Loucy (cell line): ENCODE measurements at regions not wholly inside any gene's neighbourhood (a gene's known extent, or its start where the extent isn't known, plus 50 kb on each side); places are given as distances from the start of the nearest gene placed in this dataset.

Source experiments
- H2AFZ ChIP-seq: fragments of 200-600 bp; sonication (generic); 2 replicates; pipeline ENCODE4 v1.6.0; 2016; ENCODE audit warnings: antibody characterized with exemption, mild to moderate bottlenecking, low read length, moderate library complexity
- H3F3A ChIP-seq: fragments of 200-600 bp; 2 replicates; pipeline ENCODE4 v1.6.0; 2016; ENCODE audit warnings: antibody characterized with exemption, low read depth, mild to moderate bottlenecking
- H3K27me3 ChIP-seq: fragments of 200-600 bp; sonication (generic); 2 replicates; pipeline ENCODE4 v1.6.1; 2014; ENCODE audit warnings: low read length, mild to moderate bottlenecking; ENCODE audit not compliant: insufficient read depth, poor library complexity, severe bottlenecking
- H3K36me3 ChIP-seq: fragments of 200-600 bp; sonication (generic); 2 replicates; pipeline ENCODE4 v1.6.1; 2016; ENCODE audit warnings: low read length; ENCODE audit not compliant: insufficient read depth
- H3K4me1 ChIP-seq: fragments of 200-600 bp; sonication (generic); 2 replicates; pipeline ENCODE4 v1.5.1; 2014; ENCODE audit warnings: low read length, mild to moderate bottlenecking; ENCODE audit not compliant: insufficient read depth, poor library complexity, severe bottlenecking
- H3K4me2 ChIP-seq: fragments of 200-600 bp; sonication (generic); 2 replicates; pipeline ENCODE4 v1.6.0; 2014; ENCODE audit warnings: antibody characterized with exemption, low read length, low read depth, mild to moderate bottlenecking; ENCODE audit not compliant: poor library complexity, severe bottlenecking
- H3K4me3 ChIP-seq: fragments of 200-600 bp; sonication (generic); 2 replicates; pipeline ENCODE4 v1.5.1; 2014; ENCODE audit warnings: low read length, mild to moderate bottlenecking, mixed read lengths; ENCODE audit not compliant: poor library complexity, severe bottlenecking
- H3K79me2 ChIP-seq: fragments of 200-600 bp; sonication (generic); 2 replicates; pipeline ENCODE4 v1.6.1; 2014; ENCODE audit warnings: low read length; ENCODE audit not compliant: insufficient read depth
- H3K9ac ChIP-seq: fragments of 200-600 bp; sonication (generic); 2 replicates; pipeline ENCODE4 v1.6.0; 2014; ENCODE audit warnings: mild to moderate bottlenecking, low read depth, low read length, moderate library complexity; ENCODE audit not compliant: poor library complexity, severe bottlenecking
- H3K9me2 ChIP-seq: fragments of 200-600 bp; sonication (generic); replicated peaks from 2 replicates; pipeline ENCODE4 v1.6.1; 2016; ENCODE audit warnings: low read depth, low read length, mixed read lengths
- H3K9me3 ChIP-seq: fragments of 200-600 bp; sonication (generic); 2 replicates; pipeline ENCODE4 v1.6.1; 2014; ENCODE audit warnings: mild to moderate bottlenecking, antibody characterized with exemption, low read length, low read depth; ENCODE audit not compliant: insufficient read depth
- H4K20me1 ChIP-seq: fragments of 200-600 bp; sonication (generic); 2 replicates; pipeline ENCODE4 v1.6.0; 2014; ENCODE audit warnings: antibody characterized with exemption, low read length, mild to moderate bottlenecking; ENCODE audit not compliant: insufficient read depth, poor library complexity, severe bottlenecking
- CTCF ChIP-seq: fragments of 200-600 bp; sonication (generic); conservative IDR thresholded peaks from 2 replicates; pipeline ENCODE4 v1.5.1; 2014; ENCODE audit warnings: mild to moderate bottlenecking, antibody characterized with exemption, low read length
- EZH2phosphoT487 ChIP-seq: fragments of 200-600 bp; IDR thresholded peaks from 2 replicates; pipeline ENCODE4 v1.6.1; 2018; ENCODE audit warnings: antibody characterized with exemption, mild to moderate bottlenecking, moderate library complexity, borderline replicate concordance

GRCh38 chr2:41935002-41935401 lies 112.8 kb upstream of the PKDCC start:
- no peak overlapping the region for H3K4me2 ChIP-seq
- no peaks in the 10 kb centered on the region for H3K79me2 ChIP-seq
- no peaks in the 10 kb centered on the region for H3K36me3 ChIP-seq
- no peak overlapping the region for H2AFZ ChIP-seq
- H3K9ac ChIP-seq = no peak overlapping the region
- no peaks in the 10 kb centered on the region for H3K27me3 ChIP-seq
- H3K9me2 ChIP-seq = no peaks in the 10 kb centered on the region
- H4K20me1 ChIP-seq = no peaks in the 10 kb centered on the region
- no peak overlapping the region for H3K4me3 ChIP-seq
- H3K9me3 ChIP-seq = no peaks in the 10 kb centered on the region
- no peak for TF ChIP-seq CTCF
- TF ChIP-seq EZH2phosphoT487 = no peak
- no peaks in the 10 kb centered on the region for H3K4me1 ChIP-seq
- no peaks in the 10 kb centered on the region for H3F3A ChIP-seq

- Histone ChIP-seq H3K79me2 (no peaks in the 10 kb centered on the region), H3K36me3 (no peaks in the 10 kb centered on the region), H3K4me3 (no peak overlapping the region), H3K9ac (no peak overlapping the region), H3K9me2 (no peaks in the 10 kb centered on the region), H3K27me3 (no peaks in the 10 kb centered on the region), H4K20me1 (no peaks in the 10 kb centered on the region), H3K4me2 (no peak overlapping the region), H2AFZ (no peak overlapping the region), H3F3A (no peaks in the 10 kb centered on the region), H3K9me3 (no peaks in the 10 kb centered on the region), H3K4me1 (no peaks in the 10 kb centered on the region)
- no peak for TF ChIP-seq EZH2phosphoT487
- no peak for TF ChIP-seq CTCF
Observed at GRCh38 chr2:41935825-41936224, 112.0 kb upstream of the PKDCC start.

GRCh38 chr2:41936771-41937463 lies 110.9 kb upstream of the PKDCC start:
- Histone ChIP-seq H3K4me1 (no peaks in the 10 kb centered on the region), H3K9me3 (no peaks in the 10 kb centered on the region), H3K36me3 (no peaks in the 10 kb centered on the region), H4K20me1 (no peaks in the 10 kb centered on the region), H3K4me2 (no peak overlapping the region), H3K9me2 (no peaks in the 10 kb centered on the region), H2AFZ (no peak overlapping the region), H3K79me2 (no peaks in the 10 kb centered on the region), H3F3A (no peaks in the 10 kb centered on the region), H3K9ac (no peak overlapping the region), H3K4me3 (no peak overlapping the region), H3K27me3 (no peaks in the 10 kb centered on the region)
- TF ChIP-seq EZH2phosphoT487 = no peak
- no peak for TF ChIP-seq CTCF
